ENCODE measurements at regions not wholly inside any gene's neighbourhood (a gene's known extent, or its start where the extent isn't known, plus 50 kb on each side); places are given as distances from the start of the nearest gene placed in this dataset.

DNA sequence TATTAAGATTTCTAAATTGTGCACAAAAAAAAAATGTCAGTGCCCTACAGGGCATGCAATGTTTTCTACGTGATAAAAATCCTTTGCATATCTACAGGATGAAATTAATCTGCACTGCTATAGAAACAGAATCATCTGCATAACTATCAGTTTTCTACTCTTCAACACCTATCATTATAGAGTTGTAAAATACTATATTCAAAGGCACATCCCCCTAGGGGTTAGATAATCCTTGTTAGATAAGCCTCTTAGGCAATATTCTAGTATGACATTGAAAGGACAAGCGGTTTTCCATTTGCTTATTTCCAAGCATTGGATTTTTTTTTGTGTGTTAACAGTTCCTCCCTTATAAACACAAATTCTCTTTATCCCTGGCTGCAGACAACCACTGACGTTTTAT lies 98.7 kb upstream of the LAMA2 start:
- TF ChIP-seq CTCF (IDR thresholded peaks at IDR 0.05; ENCODE audit: insufficient read depth, low read length), result no peak
- TF ChIP-seq GABPA (IDR thresholded peaks at IDR 0.05; ENCODE audit: low read depth), result no peak
- TF ChIP-seq REST (IDR thresholded peaks at IDR 0.05; ENCODE audit: insufficient replicate concordance, low read depth), result no peak
